NCI-H226 (cell line): ENCODE measurements at regions not wholly inside any gene's neighbourhood (a gene's known extent, or its start where the extent isn't known, plus 50 kb on each side); places are given as distances from the start of the nearest gene placed in this dataset.

ENCODE experiments used
- DNase-seq: peaks from one replicate; pipeline ENCODE4 v3.0.0-alpha.2; 2015

DNA sequence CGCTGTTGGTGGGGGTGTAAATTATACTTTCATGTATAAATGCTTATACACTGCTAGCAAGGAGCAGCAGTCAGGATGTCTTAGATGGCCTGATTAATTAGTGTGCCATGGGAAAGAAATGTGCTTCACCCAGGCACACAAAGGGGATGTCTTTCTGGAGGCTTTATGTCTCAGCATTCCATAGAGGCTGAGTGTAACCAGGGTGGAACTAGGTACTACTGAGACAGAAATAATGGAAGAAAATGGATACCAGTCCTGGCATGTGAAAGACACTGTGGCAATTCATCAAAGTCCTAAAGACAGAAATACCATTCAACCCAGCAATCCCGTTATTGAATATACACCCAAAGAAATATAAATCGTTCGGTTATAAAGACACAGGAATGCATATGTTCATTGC is 52.5 kb downstream of the PF4 start:
- peak; percentile 25 for DNase-seq

DNA sequence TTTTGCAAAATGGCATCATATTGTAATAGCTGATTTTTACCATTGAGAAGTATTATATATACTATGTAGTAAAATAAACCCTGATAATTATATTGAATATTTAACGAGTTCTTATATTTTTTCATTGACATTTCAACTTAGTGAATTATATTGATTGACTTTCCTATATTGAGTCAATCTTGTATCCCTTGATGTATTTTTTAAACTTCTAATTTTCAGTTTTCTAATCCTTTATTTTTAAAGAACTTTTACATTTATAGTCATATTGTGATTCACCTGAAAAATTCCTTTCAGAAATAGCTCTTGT is 54.4 kb downstream of the CXCL1 start:
- DNase-seq = no peak

DNA sequence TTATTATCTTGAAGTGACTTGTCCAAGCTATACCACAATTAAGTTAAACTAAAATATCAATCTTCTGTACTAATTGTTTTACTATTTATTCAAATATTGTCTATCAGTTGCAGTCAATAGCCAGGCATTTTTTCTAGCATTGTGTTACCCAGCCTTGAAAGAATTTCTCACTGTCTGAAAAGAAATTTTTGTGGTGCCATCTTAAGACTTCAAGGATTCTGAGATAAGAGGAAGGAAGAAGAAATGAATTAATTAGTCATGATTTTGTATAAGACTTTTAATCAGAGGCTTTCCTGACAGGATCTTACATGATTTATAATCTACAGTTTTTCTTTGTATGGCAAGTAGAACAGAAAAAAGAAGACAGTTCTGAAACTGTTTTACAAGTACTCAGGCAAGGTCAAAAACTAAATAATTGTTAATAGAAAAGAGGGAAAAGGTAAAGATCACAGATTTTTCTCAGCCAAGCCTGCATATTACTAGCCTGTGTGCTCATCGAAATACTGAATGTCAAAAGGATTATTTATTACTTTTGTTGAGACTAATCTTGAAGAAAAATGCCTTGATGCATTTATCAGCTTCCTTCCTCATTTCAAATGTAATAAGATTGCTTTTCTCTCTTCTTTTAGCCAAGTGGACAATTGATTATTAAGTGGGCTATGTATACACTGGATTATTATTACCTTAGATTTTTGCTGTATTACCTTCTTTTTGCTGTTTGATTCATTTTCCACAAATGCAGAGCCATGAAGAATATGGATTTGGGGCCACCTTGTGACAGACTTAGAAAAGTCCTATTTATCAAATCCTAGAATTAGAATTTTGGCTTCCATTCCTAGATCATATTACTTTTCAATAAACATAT is 53.8 kb downstream of the CXCL1 start:
- DNase-seq = peak; percentile 38

DNA sequence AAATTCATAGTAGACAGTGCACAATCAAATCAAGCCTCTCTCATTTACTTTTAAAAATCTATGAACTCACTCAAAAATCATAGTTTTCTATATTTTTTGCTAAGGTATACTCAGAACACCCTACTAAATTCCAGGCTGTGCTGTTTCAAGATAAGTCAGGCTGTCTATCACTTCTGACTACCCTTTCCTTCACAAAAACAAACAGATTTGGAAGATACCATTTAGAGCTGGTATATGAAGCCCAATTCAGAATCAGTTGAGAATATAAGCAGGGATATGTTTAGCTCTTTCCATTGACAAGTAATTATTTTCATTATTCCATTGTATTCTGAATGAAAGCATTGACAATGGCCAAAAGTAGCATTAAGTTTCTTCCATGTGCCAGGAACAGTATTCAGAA is 53.1 kb downstream of the CXCL1 start:
- DNase-seq = no peak
